C4-2B (cell line): ENCODE measurements at regions not wholly inside any gene's neighbourhood (a gene's known extent, or its start where the extent isn't known, plus 50 kb on each side); places are given as distances from the start of the nearest gene placed in this dataset.

Experiments
- ZFX ChIP-seq: fragments of 450-650 bp; IDR thresholded peaks from 2 replicates; pipeline ENCODE4 v1.6.1; 2017
- TF ChIP-seq, protein P1 (sequence below): fragments of 450-650 bp; conservative IDR thresholded peaks from 2 replicates; pipeline ENCODE4 v1.5.1; 2017; ENCODE audit warnings: mild to moderate bottlenecking

DNA sequence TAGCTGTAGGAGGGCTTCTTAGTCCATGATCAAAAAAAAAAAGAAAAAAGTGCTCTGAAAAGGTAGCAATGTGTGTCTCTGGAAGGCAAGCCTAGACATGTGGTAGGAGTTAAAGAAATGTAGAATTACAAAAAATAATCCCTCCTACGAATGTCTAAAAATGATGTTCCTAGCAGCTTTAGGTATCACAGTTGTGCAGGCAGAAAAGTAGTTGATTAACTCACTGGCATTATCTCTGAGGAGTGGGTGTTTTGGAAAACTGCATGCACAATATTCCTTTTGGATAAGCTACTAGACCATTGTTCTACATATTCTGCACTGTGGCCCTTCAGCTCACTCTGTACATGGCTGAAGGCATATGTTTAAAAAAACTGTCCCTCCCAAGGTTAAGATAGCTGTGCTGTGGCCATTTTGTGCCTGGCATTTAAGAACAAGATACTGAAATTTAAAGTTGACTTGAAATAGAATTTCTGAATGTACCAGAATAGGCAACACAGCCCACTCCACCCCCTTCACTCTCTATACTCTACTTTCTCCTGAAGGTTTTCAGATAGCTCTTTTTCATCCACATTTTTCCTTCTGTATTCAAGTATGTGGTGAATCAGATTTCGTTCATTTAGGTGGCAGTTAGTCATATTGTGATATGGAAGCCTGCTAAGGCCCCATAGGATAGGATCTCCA is 463.9 kb upstream of the LRRC7 start:
- TF ChIP-seq, protein P1, sequence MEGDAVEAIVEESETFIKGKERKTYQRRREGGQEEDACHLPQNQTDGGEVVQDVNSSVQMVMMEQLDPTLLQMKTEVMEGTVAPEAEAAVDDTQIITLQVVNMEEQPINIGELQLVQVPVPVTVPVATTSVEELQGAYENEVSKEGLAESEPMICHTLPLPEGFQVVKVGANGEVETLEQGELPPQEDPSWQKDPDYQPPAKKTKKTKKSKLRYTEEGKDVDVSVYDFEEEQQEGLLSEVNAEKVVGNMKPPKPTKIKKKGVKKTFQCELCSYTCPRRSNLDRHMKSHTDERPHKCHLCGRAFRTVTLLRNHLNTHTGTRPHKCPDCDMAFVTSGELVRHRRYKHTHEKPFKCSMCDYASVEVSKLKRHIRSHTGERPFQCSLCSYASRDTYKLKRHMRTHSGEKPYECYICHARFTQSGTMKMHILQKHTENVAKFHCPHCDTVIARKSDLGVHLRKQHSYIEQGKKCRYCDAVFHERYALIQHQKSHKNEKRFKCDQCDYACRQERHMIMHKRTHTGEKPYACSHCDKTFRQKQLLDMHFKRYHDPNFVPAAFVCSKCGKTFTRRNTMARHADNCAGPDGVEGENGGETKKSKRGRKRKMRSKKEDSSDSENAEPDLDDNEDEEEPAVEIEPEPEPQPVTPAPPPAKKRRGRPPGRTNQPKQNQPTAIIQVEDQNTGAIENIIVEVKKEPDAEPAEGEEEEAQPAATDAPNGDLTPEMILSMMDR = no peak
- TF ChIP-seq ZFX = no peak
